Vagina (tissue), 2 donors: ENCODE measurements at regions not wholly inside any gene's neighbourhood (a gene's known extent, or its start where the extent isn't known, plus 50 kb on each side); places are given as distances from the start of the nearest gene placed in this dataset.

Experiments used
- DNase-seq, 2 donors: peaks; one replicate each; pipeline ENCODE4 v3.0.0-alpha.2; 2017; ENCODE audit errors: extremely low spot score in 2 of 2
- H3K27ac ChIP-seq: fragments of 200-600 bp; sonication (generic); one replicate; pipeline ENCODE4 v1.5.1; 2019
- H3K27me3 ChIP-seq: fragments of 200-600 bp; sonication (generic); one replicate; pipeline ENCODE4 v1.5.1; 2019
- H3K36me3 ChIP-seq, 2 donors: fragments of 200-600 bp; sonication (generic); one replicate each; pipeline ENCODE4 v1.5.1; 2017 to 2019
- H3K4me1 ChIP-seq: fragments of 200-600 bp; sonication (generic); one replicate; pipeline ENCODE4 v1.5.1; 2019
- H3K4me3 ChIP-seq, 2 donors: fragments of 200-600 bp; sonication (generic); 1 replicate in 1 of 2; 2 replicates in 1 of 2; pipeline ENCODE4 v1.5.1; 2016 to 2019
- H3K9me3 ChIP-seq: fragments of 200-600 bp; sonication (generic); one replicate; pipeline ENCODE4 v1.5.1; 2019
- CTCF ChIP-seq, 3 experiments: fragments of 450-650 bp in 2 of 3; fragments of 200-600 bp in 1 of 3; sonication (generic) in 1 of 3; IDR thresholded peaks; one replicate each; pipeline ENCODE4 v1.5.1; 2017 to 2019; ENCODE audit warnings: antibody characterized with exemption in 3 of 3, mild to moderate bottlenecking in 2 of 3, moderate library complexity in 2 of 3
- POLR2A ChIP-seq, 2 donors: fragments of 450-650 bp; IDR thresholded peaks; one replicate each; pipeline ENCODE4 v1.6.1; 2017; ENCODE audit warnings: antibody characterized with exemption in 2 of 2, mild to moderate bottlenecking in 2 of 2, moderate library complexity in 2 of 2
- POLR2AphosphoS5 ChIP-seq, 2 donors: sonication (generic); formaldehyde crosslinking; IDR thresholded peaks; one replicate each; pipeline ENCODE4 v1.9.0; 2017; ENCODE audit warnings: antibody characterized with exemption in 2 of 2, mild to moderate bottlenecking in 2 of 2, low read depth in 1 of 2; ENCODE audit not compliant: insufficient read depth in 1 of 2
- intact Hi-C: fragments of 100-400 bp; cut with DNase I; formaldehyde crosslinking; loops from one replicate; pipeline ENCODE4 v1.15.1; 2023

GRCh38 chr5:71945436-71945835, 161.8 kb upstream of the MAP1B start:
- no peak for TF ChIP-seq POLR2AphosphoS5 (IDR thresholded peaks at IDR 0.05; ENCODE audit: insufficient read depth in 1 of 2, low read depth in 1 of 2)
- TF ChIP-seq POLR2A (IDR thresholded peaks at IDR 0.05) = no peak
- TF ChIP-seq CTCF (IDR thresholded peaks at IDR 0.05) = no peak
- intact Hi-C loops = no loop called here
- H3K4me3 ChIP-seq = no peak overlapping the region
- no peaks in the 10 kb centered on the region for H3K27me3 ChIP-seq
- no peak for DNase-seq
- H3K9me3 ChIP-seq = no peaks in the 10 kb centered on the region
- H3K36me3 ChIP-seq = no peaks in the 10 kb centered on the region
- H3K27ac ChIP-seq = no peak overlapping the region
- no peaks in the 10 kb centered on the region for H3K4me1 ChIP-seq

DNA sequence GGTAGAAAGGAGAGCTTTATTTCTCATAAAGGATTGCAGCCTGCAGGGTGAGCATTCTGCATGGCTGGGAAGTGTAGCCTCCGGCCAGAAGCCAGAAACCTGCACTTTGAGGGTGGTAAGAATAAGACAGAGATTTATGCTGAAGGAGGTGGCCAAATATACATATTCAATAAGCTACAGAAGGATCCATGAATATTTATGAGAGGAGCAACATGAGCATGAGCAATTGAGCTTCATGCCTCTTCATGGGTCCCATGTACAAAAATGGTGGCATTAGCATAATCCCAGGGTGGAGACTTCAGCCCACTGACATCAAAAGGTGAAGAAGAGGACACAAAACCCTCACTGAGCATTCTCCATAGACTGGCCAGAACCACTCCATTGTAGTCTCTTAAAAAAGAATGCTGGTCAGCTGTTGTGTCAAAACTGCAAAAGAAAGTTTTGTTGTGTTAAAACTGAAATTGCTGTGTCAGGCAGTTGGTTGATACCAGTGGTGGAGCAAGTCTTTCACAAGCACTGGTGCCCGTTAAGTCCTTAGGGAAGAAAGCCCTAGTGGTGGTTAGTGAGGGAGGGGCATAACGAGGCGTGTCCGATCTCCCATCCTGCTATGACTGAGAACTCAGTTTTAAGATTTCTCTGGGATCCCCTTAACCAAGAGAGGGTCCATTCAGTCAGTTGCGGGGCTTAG, 160.8 kb upstream of the MAP1B start:
- intact Hi-C loops = no loop called here
- no peaks in the 10 kb centered on the region for H3K4me1 ChIP-seq
- no peaks in the 10 kb centered on the region for H3K36me3 ChIP-seq
- no peak for DNase-seq
- no peak overlapping the region for H3K4me3 ChIP-seq
- no peaks in the 10 kb centered on the region for H3K27me3 ChIP-seq
- TF ChIP-seq POLR2A (IDR thresholded peaks at IDR 0.05) (no peak), CTCF (IDR thresholded peaks at IDR 0.05) (no peak), POLR2AphosphoS5 (IDR thresholded peaks at IDR 0.05; ENCODE audit: insufficient read depth in 1 of 2, low read depth in 1 of 2) (no peak)
- no peaks in the 10 kb centered on the region for H3K9me3 ChIP-seq
- no peak overlapping the region for H3K27ac ChIP-seq

GRCh38 chr5:71948206-71948605, 159.1 kb upstream of the MAP1B start:
- Histone ChIP-seq H3K4me1 (no peaks in the 10 kb centered on the region), H3K27ac (no peak overlapping the region), H3K27me3 (no peaks in the 10 kb centered on the region), H3K36me3 (no peaks in the 10 kb centered on the region), H3K4me3 (no peak overlapping the region), H3K9me3 (no peaks in the 10 kb centered on the region)
- no peak for DNase-seq
- TF ChIP-seq POLR2AphosphoS5 (IDR thresholded peaks at IDR 0.05; ENCODE audit: insufficient read depth in 1 of 2, low read depth in 1 of 2) (no peak), POLR2A (IDR thresholded peaks at IDR 0.05) (no peak), CTCF (IDR thresholded peaks at IDR 0.05) (no peak)
- intact Hi-C loops = no loop called here

- Histone ChIP-seq H3K27me3 (no peaks in the 10 kb centered on the region), H3K9me3 (no peaks in the 10 kb centered on the region), H3K36me3 (no peaks in the 10 kb centered on the region), H3K4me1 (no peaks in the 10 kb centered on the region), H3K4me3 (no peak overlapping the region), H3K27ac (no peak overlapping the region)
- no peak for DNase-seq
- no peak for TF ChIP-seq POLR2A (IDR thresholded peaks at IDR 0.05)
- TF ChIP-seq CTCF (IDR thresholded peaks at IDR 0.05) = no peak
- no peak for TF ChIP-seq POLR2AphosphoS5 (IDR thresholded peaks at IDR 0.05; ENCODE audit: insufficient read depth in 1 of 2, low read depth in 1 of 2)
- intact Hi-C loops = no loop called here
Measured at GRCh38 chr5:71949772-71950171, 157.5 kb upstream of the MAP1B start.

DNA sequence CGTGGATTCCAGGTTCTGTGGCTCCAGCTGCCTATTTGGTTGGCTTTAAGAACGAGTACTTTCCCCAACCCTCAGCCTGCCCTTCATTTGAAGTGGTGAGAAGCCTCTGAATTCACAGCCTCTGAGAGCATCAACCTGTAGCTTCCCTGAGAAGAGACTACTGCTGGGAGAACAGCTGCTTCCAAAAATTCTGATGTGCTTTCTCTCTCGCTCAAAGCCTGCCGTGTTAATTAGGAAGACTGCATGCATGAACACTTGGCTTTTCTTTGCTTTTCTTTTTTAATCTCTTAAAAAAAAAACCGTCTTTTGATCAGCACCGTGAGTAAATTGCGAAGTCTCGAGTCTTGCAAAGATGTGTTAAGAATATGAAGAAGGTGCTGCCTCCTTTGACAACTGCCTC, 153.4 kb upstream of the MAP1B start:
- intact Hi-C loops = no loop called here
- no peak overlapping the region for H3K27ac ChIP-seq
- no peaks in the 10 kb centered on the region for H3K36me3 ChIP-seq
- no peaks in the 10 kb centered on the region for H3K9me3 ChIP-seq
- DNase-seq = no peak
- H3K4me3 ChIP-seq = no peak overlapping the region
- peaks cover 10% of the 10 kb centered on the region for H3K4me1 ChIP-seq
- TF ChIP-seq POLR2AphosphoS5 (IDR thresholded peaks at IDR 0.05; ENCODE audit: insufficient read depth in 1 of 2, low read depth in 1 of 2) (no peak), POLR2A (IDR thresholded peaks at IDR 0.05) (no peak), CTCF (IDR thresholded peaks at IDR 0.05) (no peak)
- no peaks in the 10 kb centered on the region for H3K27me3 ChIP-seq
